NCI-H748 (cell line): ENCODE measurements at regions not wholly inside any gene's neighbourhood (a gene's known extent, or its start where the extent isn't known, plus 50 kb on each side); places are given as distances from the start of the nearest gene placed in this dataset.
"Not testable (repeated sequence)": the region's sequence is repeated elsewhere in the genome, so short reads cannot be mapped to it uniquely, and the experiment has no call there.

Experiments
- DNase-seq: peaks from one replicate; lab custom pipeline; 2025; ENCODE audit not compliant: unreplicated experiment; lab: John Stamatoyannopoulos, UW

DNA sequence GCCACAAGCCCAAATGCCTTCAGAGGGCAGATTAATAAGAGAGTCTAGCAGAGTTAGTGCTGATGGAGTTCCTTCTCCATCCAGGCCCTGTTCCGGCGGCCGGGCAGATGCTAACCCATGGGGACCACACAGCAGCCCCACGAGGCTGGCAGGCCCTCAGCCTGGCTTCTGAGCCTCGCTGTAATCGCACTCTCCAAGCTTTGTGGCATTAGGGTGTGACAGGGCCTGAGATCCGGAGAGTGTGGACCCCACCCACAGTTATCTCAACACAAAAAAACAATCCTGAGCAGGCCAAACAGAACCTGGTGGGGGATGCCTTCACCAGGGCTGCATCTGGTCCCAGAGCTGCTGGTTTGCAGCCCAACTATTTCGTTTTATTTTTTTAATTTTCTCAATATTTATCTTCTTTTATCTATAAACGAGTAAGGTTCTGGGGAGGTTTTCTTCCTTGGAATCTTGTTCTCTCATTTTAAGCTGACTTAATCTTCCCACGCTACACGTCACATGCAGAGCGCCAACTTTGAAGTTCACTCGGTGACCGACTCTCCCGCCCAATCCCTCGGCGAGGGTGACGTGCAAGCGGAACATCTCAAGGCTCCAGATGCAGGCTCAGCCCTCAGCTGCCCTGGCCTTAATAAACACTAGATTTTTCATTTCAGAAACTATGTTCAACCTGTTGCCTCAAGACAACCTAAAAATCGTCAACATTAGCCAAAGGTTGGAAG lies 372.4 kb downstream of the BCL2L11 start:
- DNase-seq, result not testable (repeated sequence)

DNA sequence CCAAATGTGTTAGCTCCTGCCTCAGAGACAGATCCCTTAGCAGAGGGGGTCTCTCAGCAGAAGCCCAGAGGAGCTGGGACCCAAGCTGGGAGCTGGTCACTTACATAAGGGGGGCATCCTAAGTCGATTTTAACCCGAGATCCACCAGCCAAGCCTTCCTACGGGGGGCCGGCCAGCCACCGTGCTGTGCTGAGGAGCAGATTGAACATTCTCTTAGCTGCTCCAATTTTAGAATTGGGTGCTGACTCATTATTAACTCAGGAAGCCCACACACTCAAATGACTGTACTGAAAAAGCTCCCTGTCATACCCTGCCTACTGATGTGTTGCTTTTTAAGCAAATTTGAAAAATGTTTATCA lies 373.0 kb downstream of the BCL2L11 start:
- DNase-seq, result not testable (repeated sequence)

DNA sequence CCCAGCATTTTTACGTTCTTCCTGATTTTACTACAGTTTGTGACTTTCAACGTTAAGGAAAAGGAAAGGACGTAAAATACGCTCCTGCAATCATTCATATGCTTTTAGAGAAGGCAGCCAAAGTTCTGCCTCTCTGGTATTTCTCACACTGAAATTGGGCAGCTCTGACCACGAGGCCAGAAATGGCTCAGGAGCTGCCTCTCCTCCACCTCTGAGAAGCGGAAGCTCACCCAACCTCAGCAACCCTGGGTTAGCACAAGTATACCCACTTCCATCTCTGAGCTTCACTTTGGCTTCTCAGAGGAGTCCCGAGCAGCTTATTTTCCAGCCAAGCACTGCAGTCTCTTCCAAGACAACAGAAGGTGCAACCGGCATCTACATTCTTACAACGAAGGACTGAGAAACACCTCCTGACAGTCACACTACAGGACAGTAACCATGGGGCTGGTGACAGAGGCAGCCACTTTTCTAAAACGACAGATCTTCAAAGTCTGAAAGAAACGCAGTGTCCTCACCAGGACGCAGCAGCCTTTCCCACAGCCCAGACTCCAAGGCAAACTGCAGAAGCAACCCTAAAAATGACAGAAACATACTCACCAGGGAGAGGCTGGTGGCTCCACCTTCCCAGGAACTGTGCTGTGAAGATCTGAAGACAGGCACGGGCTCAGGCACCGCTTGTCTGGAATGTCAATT lies 373.7 kb downstream of the BCL2L11 start:
- DNase-seq, result not testable (repeated sequence)

DNA sequence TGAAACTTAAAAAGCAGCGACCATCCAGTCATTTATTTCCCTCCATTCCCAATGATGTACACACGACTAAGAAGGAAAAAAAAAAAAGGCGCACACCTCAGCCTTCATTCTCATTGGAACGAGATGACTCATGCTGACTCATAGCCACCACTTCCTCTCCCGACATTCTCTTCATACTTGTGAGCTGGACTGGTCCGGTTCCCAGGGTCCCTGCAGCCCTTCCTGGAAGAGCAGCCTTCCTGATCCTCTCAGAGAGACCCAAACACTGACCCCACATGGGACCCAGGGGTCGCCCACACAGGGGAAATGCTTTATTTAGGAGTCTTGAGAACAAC lies 374.2 kb downstream of the BCL2L11 start:
- DNase-seq, result not testable (repeated sequence)

DNA sequence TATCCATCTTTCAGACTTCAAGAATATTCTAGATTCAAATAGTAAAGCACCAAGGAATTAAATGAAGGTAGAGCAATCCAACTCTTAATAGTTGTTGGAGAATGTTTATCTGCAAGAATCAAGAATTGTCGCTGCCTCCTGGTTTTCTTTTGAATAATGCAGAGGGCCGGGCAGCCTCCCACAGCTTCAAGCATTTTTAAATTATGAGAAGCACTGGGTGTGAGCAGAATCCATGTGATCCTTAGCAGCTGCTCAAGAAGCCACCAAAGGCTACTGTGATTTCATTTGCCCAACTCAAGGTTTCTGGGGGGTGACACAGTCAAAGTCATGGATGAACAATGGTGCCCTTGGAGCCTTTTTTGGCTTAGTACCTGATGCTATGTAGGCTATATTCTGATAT lies 374.9 kb downstream of the BCL2L11 start:
- not testable (repeated sequence) for DNase-seq

DNA sequence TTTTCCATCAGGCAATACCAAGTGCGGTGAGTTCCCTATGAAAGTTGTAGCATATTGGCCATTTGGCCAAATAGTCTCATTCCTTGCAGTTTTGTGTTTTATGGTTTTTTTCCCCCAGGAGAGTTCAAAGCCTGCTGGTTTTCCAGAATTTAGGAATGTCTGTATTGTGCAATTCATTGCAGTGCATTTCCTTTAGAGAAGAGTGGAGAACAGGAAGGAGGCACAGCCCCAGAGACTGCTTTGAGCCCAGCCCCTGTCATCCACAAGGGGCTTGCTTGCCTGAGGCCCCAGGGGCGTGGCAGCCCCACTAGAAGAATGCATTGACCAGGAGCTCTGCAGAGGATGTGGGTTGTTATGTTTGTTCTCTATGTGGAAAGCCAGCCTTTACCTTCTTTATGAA lies 375.5 kb downstream of the BCL2L11 start:
- not testable (repeated sequence) for DNase-seq

DNA sequence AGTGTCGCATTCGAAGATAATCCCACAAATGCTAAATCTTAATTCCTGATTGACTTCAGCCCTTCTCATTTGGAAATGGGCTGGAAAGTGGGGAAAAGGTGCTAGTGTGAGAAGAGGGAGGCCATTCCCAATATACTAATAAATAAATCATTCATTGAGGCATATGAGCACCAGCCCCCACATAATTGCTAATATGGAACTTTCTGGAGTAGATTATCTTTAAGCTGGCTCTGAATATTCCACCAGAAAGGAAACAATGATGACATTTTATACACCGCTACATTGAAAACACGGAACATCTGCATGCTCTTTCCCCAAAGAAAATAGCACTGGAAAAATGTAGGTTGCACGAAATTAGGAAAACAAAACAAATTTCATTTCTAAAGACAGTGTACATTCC lies 376.1 kb downstream of the BCL2L11 start:
- not testable (repeated sequence) for DNase-seq

DNA sequence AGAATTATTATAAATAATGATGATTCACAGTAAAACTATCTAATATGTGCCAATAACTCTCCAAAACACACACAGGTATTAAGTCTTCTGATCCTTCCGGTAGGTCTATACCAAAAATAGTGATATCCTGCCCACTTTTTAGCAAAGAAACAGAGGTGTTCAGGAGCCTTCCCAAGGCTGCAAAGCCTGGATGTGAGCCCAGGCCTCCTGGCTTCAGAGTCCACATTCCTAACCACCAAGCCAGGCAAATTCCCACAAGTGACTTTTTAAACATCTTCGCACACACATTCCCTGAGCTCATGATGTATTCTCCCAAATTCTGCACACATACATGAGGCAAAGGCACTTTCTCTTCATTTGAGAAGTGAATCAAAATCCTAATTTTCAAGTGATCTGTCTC lies 376.6 kb downstream of the BCL2L11 start:
- not testable (repeated sequence) for DNase-seq

DNA sequence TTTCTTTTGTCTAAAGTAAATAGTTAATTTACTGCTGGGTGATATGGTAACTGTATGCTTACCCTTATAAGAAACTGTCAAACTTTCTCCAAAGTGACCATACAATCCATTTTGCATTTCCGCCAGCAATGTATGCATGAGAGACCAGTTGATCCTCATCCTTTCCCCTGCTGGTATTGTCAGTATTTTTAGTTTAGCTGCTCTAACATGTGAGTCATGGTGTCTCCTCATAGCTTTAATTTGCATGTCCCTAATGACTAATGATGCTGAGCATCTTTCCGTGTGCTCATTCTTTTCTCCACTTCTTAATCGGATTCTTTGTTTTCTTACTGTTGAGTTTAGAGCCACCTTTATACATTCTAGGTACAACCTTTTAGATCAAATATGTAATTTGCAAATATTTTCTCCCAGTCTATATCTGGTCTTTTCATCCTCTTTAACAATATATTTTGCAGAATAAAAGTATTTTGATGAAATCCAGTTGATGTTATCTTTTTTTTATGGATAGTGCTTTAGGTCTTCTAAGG lies 379.9 kb downstream of the BCL2L11 start:
- not testable (repeated sequence) for DNase-seq

DNA sequence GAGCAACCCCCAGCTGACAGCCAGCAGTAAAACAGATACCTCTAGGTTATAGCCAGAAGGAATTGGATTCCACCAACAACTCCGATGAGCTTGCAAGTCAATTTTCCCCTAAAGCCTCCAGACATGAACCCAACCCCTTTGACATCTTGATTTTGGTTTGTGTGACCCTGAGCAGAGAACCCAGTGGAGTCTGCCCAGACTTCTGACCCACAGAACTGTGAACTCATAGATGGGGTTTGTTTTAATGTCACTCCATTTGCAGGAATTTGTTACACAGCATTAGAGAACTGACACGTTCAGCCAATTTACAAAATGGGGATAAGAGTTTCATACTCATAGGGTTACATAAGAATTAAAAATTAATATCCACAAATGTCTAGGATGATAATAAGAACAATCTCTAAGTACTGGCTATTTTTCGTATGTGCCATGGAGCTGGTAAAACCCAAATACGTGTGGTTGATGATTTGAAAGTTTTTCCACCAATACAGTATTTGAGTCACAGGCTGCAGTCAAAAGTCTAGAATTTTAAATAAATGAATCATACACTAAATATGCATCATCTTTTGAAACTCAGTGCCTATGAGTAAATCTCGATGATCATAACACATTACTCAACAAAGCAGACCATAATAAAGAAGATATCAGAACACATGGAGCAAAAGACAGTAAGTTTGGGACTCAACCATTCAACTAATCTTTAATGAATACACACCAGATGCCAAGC lies 380.0 kb downstream of the ANAPC1 start:
- DNase-seq, result not testable (repeated sequence)

DNA sequence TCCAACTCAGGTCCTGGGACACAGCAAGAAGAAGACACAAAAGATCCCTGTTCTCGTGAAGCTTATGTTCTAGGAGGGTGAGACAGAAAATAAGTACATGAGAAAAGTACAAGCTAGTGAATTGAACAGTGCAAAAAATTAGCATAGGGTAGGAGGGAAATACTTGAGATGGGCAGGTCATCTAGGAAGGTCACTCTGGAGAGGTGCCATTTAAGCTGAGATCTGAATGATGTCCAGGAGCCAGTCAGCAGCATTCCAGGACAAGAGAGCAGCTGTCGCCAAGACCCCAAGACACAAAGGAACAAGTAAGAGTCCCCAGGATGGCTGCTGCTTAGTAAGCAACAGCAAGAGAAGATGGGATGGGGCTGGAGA lies 379.4 kb downstream of the ANAPC1 start:
- DNase-seq, result not testable (repeated sequence)

DNA sequence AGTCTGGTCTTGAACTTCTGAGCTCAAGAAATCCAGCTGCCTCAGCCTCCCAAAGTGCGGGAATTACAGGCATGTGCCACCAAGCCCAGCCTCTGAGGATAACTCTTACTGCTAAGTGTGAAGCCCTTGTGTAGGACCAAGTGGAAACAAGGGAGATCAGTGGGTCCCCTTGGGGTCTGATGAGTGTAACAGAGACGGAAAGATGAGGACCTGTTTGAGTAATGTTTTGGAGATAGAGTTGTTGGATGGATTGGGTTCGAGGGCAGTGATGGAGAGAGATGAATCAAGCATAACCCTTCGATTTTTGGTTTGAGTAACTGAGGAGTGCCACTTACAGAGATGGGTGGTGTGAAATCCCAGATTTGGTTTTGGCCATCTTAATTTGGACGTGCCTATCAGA lies 378.7 kb downstream of the ANAPC1 start:
- DNase-seq, result not testable (repeated sequence)

DNA sequence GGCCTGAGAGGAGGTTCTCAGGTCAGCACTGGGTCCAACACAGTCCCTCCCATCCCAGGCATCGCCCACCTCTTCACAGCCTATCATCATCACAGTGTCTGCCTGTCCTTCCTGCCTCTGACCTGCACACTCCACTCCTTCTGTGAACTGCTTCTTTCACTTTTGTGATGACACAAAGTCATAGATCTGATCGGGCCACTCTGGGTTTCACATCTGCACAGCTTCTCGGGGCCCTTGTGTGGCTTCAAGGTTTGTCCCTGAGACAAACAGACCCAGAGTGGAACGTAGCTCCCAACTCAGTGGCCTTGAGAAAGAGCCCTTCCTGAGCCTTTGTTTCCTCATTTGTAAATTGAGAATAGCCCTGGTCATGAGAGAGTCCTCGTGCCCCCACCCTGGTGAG lies 377.1 kb downstream of the ANAPC1 start:
- not testable (repeated sequence) for DNase-seq

DNA sequence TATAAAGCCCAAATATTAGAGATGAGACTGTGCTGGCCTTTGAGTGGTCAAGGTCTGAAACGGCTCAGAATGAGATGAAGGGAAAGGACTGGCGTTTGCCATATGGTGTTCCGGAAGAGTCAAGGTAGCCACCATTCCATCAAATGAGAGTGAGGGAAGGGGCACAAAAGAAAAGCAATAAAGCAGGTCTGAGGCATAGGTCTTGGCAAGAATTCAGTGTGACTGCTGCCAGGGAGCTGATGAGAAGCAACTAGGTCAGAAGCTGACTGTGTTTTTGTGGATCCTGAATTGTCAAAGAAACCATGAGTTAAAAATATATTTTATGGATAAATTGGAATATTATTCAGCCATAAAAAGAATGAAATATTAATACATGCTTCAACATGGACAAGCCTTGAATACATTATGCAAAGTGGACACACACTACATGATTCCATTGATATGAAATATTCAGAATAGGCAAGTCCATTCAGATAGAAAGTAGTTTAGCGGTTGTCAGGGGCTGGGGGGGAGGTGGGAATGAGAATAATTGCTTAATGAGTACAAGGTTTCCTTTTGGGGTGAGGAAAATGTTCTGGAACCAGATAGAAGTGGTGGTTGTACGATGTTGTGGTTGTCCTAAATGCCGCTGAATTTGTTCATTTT lies 374.6 kb downstream of the ANAPC1 start:
- DNase-seq, result not testable (repeated sequence)

DNA sequence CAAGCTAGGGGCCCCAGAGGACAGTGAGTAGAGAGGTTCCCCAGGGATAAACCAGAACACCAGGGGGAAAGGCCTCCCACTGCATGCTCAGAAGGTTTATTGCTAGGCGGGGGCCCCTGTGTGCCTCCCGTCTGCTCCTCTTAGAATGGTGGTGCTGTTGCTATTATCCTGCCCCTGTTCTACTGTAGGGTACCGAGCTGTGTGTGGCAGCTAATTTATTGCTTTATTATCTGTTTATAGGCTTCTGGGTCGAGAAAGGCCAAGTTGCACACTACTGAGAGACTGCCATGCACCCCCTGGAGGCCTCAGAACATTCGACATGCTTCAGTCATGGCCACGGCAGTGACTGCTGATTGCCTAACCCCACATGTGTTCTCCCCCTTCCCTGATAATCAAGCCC lies 373.6 kb downstream of the ANAPC1 start:
- not testable (repeated sequence) for DNase-seq

DNA sequence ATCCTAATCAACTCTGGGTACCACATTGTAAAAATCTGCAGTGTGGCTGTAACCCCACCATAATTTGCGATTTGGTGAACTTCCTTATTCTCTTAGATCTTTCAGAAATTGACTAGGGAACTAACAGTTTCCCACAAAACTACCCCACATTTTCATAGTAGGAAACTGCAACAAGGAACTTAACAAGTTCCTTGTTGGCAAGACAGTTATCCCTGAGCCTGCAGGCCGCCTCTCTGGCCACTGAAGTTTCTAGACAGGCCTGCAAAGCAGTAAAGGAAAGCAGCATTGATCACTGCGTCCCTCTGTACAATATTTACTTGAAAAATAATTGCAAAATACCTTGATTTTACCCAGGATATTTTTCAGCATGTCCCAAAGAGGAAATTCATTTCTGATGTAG lies 372.9 kb downstream of the ANAPC1 start:
- not testable (repeated sequence) for DNase-seq

DNA sequence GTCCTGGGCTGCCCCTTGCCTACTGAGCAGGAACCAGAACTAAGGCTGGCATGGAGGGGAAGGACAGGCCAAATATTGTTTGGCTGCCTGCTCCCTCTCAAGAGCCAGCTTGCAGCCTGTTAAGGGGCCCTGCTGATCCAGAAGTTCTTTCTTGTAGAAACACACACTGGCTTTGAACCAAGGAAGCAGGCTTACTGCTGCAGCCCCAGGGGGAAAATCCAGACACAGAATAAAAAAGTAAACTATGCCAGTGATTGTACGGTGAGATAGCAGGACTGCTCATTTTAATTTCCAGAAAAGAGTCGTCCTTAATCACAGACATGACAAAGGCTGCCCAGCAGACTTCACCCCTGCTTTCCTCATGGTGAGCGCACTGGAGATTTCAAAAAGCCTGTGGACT lies 371.6 kb downstream of the ANAPC1 start:
- not testable (repeated sequence) for DNase-seq

DNA sequence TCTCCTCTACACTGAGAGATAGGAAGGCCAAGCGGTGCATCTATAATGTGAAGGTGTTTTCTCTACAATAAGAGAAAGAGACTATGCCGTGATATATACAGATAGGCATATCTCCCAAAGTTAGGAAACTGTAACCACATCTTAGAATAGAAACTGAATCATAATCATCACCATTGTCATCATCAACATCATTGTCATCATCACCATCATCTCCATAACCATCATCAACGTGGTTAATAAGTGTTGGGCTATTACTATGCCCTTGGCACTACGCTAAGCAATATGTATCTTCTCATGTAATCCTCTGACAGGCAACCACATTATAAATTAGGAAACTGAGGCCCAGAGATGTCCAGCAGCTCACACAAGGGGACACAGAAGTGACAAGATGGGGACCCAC lies 369.9 kb downstream of the ANAPC1 start:
- DNase-seq, result not testable (repeated sequence)

DNA sequence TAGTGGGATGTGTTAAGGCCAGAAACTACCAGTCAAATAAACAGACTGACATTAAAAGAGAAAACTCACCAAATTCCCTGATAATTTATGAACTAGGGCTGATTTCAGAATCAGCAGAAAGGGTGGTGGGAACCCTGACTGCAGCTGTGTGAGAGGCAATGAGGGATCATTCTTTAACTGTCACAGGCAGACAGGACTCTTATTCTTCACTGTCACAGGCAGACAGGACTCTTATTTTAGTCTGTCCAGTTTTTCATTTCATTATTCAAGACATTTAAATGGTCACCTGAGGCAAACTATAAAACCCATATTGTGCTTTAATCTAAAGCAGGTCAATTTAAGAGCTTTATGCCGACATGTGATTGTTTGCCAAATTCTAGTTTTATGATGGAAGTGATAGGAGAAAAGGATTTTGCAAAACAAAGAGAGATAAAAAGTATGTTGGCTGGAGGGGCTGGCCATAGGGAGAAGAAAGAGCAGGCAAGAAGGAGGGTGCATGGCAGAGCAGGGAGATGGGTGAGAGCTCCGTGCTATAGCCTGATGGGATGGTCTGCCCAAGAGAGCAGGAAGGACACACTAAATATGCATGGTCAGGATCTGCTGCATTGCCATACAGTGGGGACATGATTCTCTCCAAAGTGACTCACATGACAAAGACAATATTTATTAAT lies 366.8 kb downstream of the ANAPC1 start:
- not testable (repeated sequence) for DNase-seq

DNA sequence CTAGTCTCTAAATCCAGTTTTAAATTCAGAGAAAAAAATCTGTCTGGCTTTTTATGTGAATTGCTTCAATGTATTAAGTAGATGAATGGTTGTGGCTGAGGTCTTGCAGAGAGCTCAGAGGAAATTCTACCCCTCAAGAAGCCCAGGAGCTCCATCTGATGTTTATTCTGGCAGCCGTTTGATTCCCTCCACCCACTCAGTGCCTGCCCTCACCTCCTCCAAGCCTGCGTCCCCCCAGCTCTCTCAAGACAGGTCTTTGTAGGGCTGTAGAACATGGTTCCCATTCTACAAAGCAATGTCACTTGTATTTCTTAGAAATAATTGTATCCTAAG lies 366.3 kb downstream of the ANAPC1 start:
- not testable (repeated sequence) for DNase-seq

DNA sequence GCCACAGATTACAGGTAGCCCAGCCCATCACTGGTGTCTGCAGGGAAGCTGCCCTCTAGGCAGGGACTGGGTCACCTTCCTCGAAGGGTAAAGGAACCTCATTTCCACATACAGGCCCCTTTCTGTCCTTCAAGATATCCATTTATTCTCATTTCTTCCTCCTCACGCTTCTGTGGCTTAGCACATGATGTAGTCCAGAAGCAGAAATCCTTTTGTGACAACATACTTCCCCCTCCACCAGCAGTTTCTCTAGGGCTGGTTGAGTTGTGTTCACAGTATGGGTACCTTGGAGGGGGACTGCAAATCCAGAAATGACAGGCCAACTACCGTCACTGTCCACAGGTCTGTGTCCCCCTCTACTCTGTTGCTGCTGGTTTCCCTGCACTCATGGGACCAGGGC lies 364.9 kb downstream of the ANAPC1 start:
- DNase-seq, result no peak
